B cell (primary cell): ENCODE measurements at regions not wholly inside any gene's neighbourhood (a gene's known extent, or its start where the extent isn't known, plus 50 kb on each side); places are given as distances from the start of the nearest gene placed in this dataset.

ENCODE experiments used
- ATAC-seq: fragments of 200-7000 bp; cut with Tn5 transposase; one replicate; pipeline ENCODE4 v1.10.0; 2021; ENCODE audit warnings: low read depth, mild to moderate bottlenecking, moderate number of reproducible peaks, moderate library complexity
- CTCF ChIA-PET: fragments of 350-600 bp; sonication (Branson Sonifier 250); formaldehyde crosslinking; loops from one replicate; lab custom pipeline; 2021; ENCODE audit warnings: antibody characterized with exemption, inconsistent platforms; lab: Charles Lee
- POLR2A ChIA-PET: fragments of 350-600 bp; sonication (Branson Sonifier 250); formaldehyde crosslinking; loops from one replicate; lab custom pipeline; 2021; ENCODE audit warnings: antibody characterized with exemption; lab: Charles Lee
- DNase-seq: peaks from one replicate; pipeline ENCODE4 v3.0.0; 2013
- H2AFZ ChIP-seq: 2 replicates; pipeline ENCODE4 v1.6.1; 2012; ENCODE audit warnings: mild to moderate bottlenecking, low read depth, low read length; ENCODE audit not compliant: insufficient read depth, poor library complexity, severe bottlenecking
- H3K27ac ChIP-seq, 2 donors: 1 replicate in 1 of 2; 2 replicates in 1 of 2; pipeline ENCODE4 v1.5.1; 2012 to 2013; ENCODE audit warnings: low read length in 2 of 2, mild to moderate bottlenecking in 2 of 2, moderate library complexity in 1 of 2
- H3K27me3 ChIP-seq, 4 experiments: fragments of 200-600 bp in 1 of 4; sonication (generic) in 1 of 4; replicated peaks in 1 of 4; 1 replicate in 2 of 4; 2 replicates in 2 of 4; pipeline versions ENCODE4 v1.6.1 to v1.7.0; 2013 to 2016; ENCODE audit warnings: low read length in 3 of 4, mild to moderate bottlenecking in 2 of 4, mixed read lengths in 1 of 4, moderate library complexity in 1 of 4; ENCODE audit not compliant: insufficient read depth in 4 of 4, control insufficient read depth in 3 of 4; ENCODE audit errors: control extremely low read depth in 1 of 4
- H3K36me3 ChIP-seq, 2 experiments: replicated peaks in 1 of 2; 1 replicate in 1 of 2; 2 replicates in 1 of 2; pipeline versions ENCODE4 v1.6.1 to v1.7.1; 2013; ENCODE audit warnings: low read length in 1 of 2; ENCODE audit not compliant: insufficient read depth in 2 of 2, control insufficient read depth in 1 of 2; ENCODE audit errors: control extremely low read depth in 1 of 2, extremely low read depth in 1 of 2
- H3K4me1 ChIP-seq, 2 donors: fragments of 200-600 bp in 1 of 2; sonication (generic) in 1 of 2; 1 replicate in 1 of 2; 2 replicates in 1 of 2; pipeline versions ENCODE4 v1.5.1 to v1.6.1; 2013 to 2017; ENCODE audit warnings: low read length in 2 of 2; ENCODE audit not compliant: control insufficient read depth in 2 of 2, insufficient read depth in 2 of 2
- H3K4me2 ChIP-seq: replicated peaks from 2 replicates; pipeline ENCODE3; 2012; ENCODE audit warnings: mild to moderate bottlenecking, low read depth, low read length; ENCODE audit not compliant: poor library complexity, severe bottlenecking
- H3K4me3 ChIP-seq, 5 experiments: fragments of 200-600 bp in 1 of 5; sonication (generic) in 1 of 5; 1 replicate in 3 of 5; 2 replicates in 2 of 5; pipeline versions ENCODE4 v1.5.1 to v1.7.0; 2011 to 2016; ENCODE audit warnings: low read length in 4 of 5, mild to moderate bottlenecking in 4 of 5, low read depth in 2 of 5, control low read depth in 1 of 5, moderate library complexity in 1 of 5; ENCODE audit not compliant: insufficient read depth in 1 of 5; ENCODE audit errors: control extremely low read depth in 1 of 5, extremely low read depth in 1 of 5
- H3K79me2 ChIP-seq: fragments of 200-600 bp; sonication (generic); one replicate; pipeline ENCODE4 v1.6.0; 2016; ENCODE audit warnings: low read length; ENCODE audit not compliant: control insufficient read depth, insufficient read depth
- H3K9ac ChIP-seq: fragments of 200-600 bp; sonication (generic); 2 replicates; pipeline ENCODE4 v1.6.1; 2017; ENCODE audit warnings: mild to moderate bottlenecking, low read length, moderate library complexity
- H3K9me3 ChIP-seq, 3 donors: one replicate each; pipeline versions ENCODE4 v1.6.1 to v1.7.1; 2013; ENCODE audit warnings: low read length in 2 of 3; ENCODE audit not compliant: control insufficient read depth in 2 of 3, insufficient read depth in 1 of 3; ENCODE audit errors: control extremely low read depth in 1 of 3
- H4K20me1 ChIP-seq: 2 replicates; pipeline ENCODE4 v1.6.0; 2012; ENCODE audit warnings: mild to moderate bottlenecking, low read length; ENCODE audit not compliant: insufficient read depth, control insufficient read depth, poor library complexity, severe bottlenecking
- H3K27ac Mint-ChIP-seq: one replicate; pipeline ENCODE4 v1.8.0; 2021; ENCODE audit warnings: mixed read lengths
- H3K27me3 Mint-ChIP-seq: one replicate; pipeline ENCODE4 v1.8.0; 2021; ENCODE audit warnings: mixed read lengths
- H3K4me1 Mint-ChIP-seq: one replicate; pipeline ENCODE4 v1.8.0; 2021; ENCODE audit warnings: mixed read lengths
- H3K4me3 Mint-ChIP-seq: one replicate; pipeline ENCODE4 v1.8.0; 2021; ENCODE audit warnings: mixed read lengths
- H3K9me3 Mint-ChIP-seq: one replicate; pipeline ENCODE4 v1.8.0; 2022; ENCODE audit warnings: mixed read lengths; ENCODE audit not compliant: insufficient read depth
- EZH2 ChIP-seq: IDR thresholded peaks from 2 replicates; pipeline ENCODE4 v1.6.1; 2012; ENCODE audit warnings: borderline replicate concordance, low read depth, mild to moderate bottlenecking, moderate library complexity, low read length; ENCODE audit not compliant: insufficient read depth, poor library complexity, severe bottlenecking
- WGBS: methylation state at CpG from one replicate; pipeline ENCODE4 v1.1.5; 2013; ENCODE audit warnings: missing lambda C conversion rate; ENCODE audit not compliant: insufficient coverage; 5-methylcytosine and 5-hydroxymethylcytosine counted together
- intact Hi-C: fragments of 100-400 bp; cut with micrococcal nuclease; formaldehyde crosslinking; loops from one replicate; pipeline ENCODE4 v1.10.0; 2022
- TF ChIP-seq, protein P1 (sequence below): fragments of 200-600 bp; IDR thresholded peaks from one replicate; pipeline ENCODE4 v1.8.0; 2022; ENCODE audit warnings: antibody characterized with exemption, mild to moderate bottlenecking

DNA sequence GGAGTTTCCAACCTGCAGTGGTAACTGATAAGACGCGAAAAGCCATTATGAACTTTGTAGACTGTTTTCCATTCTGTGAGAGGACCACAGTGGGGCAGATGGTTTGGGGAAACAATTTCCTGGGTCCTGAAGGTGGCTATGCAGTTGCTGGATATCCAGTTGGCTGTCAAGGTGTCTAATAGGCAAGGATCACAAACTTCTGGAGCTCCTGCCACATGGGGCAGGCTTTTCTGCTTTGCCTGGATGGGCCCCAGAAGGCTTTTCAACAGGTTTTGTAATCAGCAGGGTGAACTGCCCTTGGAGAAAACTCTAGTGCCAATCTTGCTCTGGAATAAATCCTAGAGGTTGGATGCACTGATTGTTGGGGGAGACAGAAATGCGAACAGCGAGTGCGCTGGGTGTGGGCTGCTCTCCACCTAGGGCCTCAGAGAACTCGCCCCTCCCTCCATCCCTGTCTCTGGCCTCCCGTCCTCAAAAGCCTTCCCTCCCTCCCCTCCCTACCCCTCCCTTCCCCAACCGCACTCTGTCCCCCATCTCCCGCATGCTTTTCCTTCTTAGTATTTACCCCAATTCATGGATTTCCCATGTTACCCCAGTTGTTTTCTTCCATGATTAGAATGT is 210.3 kb upstream of the USP24 start:
- WGBS: 93% methylated on average over 6 of the region's 9 CpGs
- intact Hi-C loops: no loop called here
- Histone ChIP-seq H3K4me2 (no peak overlapping the region), H3K9ac (no peak overlapping the region), H3K4me3 (no peak overlapping the region), H3K27ac (no peak overlapping the region), H3K27me3 (peaks cover 0 to 15% (median 3%) of the 10 kb centered on the region in 4 experiments), H2AFZ (no peak overlapping the region), H3K79me2 (no peaks in the 10 kb centered on the region), H3K9me3 (peaks cover 0 to 5% (median 3%) of the 10 kb centered on the region in 3 donors), H4K20me1 (no peaks in the 10 kb centered on the region), H3K4me1 (no peaks in the 10 kb centered on the region), H3K36me3 (no peaks in the 10 kb centered on the region)
- H3K9me3 Mint-ChIP-seq: no peaks in the 10 kb centered on the region
- no peak for DNase-seq
- ChIA-PET POLR2A (no interaction called here), CTCF (no interaction called here)
- H3K4me1 Mint-ChIP-seq: no peaks in the 10 kb centered on the region
- H3K4me3 Mint-ChIP-seq: no peak overlapping the region
- ATAC-seq: no peak
- peaks cover 41% of the 10 kb centered on the region for H3K27me3 Mint-ChIP-seq
- TF ChIP-seq EZH2: no peak
- TF ChIP-seq, protein P1, sequence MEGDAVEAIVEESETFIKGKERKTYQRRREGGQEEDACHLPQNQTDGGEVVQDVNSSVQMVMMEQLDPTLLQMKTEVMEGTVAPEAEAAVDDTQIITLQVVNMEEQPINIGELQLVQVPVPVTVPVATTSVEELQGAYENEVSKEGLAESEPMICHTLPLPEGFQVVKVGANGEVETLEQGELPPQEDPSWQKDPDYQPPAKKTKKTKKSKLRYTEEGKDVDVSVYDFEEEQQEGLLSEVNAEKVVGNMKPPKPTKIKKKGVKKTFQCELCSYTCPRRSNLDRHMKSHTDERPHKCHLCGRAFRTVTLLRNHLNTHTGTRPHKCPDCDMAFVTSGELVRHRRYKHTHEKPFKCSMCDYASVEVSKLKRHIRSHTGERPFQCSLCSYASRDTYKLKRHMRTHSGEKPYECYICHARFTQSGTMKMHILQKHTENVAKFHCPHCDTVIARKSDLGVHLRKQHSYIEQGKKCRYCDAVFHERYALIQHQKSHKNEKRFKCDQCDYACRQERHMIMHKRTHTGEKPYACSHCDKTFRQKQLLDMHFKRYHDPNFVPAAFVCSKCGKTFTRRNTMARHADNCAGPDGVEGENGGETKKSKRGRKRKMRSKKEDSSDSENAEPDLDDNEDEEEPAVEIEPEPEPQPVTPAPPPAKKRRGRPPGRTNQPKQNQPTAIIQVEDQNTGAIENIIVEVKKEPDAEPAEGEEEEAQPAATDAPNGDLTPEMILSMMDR: no peak
- no peak overlapping the region for H3K27ac Mint-ChIP-seq

DNA sequence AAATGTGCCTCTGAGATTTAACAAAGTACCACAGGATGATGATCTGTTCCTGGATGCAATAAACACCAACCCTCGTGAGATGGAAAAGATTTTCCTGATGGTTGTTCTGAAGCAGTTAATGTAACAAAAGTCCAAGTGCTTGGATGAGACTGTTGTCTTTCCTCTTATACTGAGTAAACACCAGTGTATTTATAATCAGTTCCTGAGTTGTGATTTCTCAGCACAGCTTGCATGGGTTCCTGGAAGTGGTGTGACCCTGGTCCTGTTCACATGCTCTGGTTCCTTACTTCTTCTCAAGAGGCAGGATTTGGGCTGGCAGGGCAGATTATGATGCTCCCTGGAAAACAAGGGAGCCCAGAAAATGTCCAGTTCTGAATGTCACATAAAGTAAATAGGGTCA is 208.2 kb upstream of the USP24 start:
- WGBS: 100% methylated on average over 1 of the region's 1 CpG
- H3K27me3 ChIP-seq: peaks cover 0 to 15% (median 3%) of the 10 kb centered on the region in 4 experiments
- Mint-ChIP-seq H3K9me3 (no peaks in the 10 kb centered on the region), H3K4me3 (no peak overlapping the region), H3K4me1 (no peaks in the 10 kb centered on the region), H3K27ac (no peak overlapping the region), H3K27me3 (peaks cover 33% of the 10 kb centered on the region)
- ATAC-seq (no peak), DNase-seq (no peak)
- H4K20me1 ChIP-seq: no peaks in the 10 kb centered on the region
- no peaks in the 10 kb centered on the region for H3K36me3 ChIP-seq
- no peak overlapping the region for H3K4me2 ChIP-seq
- TF ChIP-seq EZH2: no peak
- TF ChIP-seq, protein P1: no peak
- H3K79me2 ChIP-seq: no peaks in the 10 kb centered on the region
- H3K4me3 ChIP-seq: no peak overlapping the region
- H3K27ac ChIP-seq: no peak overlapping the region
- no peak overlapping the region for H2AFZ ChIP-seq
- H3K4me1 ChIP-seq: no peaks in the 10 kb centered on the region
- H3K9me3 ChIP-seq: peaks cover 0 to 3% (median 3%) of the 10 kb centered on the region in 3 donors
- intact Hi-C loops: no loop called here
- CTCF ChIA-PET: no interaction called here
- POLR2A ChIA-PET: no interaction called here
- no peak overlapping the region for H3K9ac ChIP-seq
